ENCODE measurements at regions not wholly inside any gene's neighbourhood (a gene's known extent, or its start where the extent isn't known, plus 50 kb on each side); places are given as distances from the start of the nearest gene placed in this dataset.
A peak's percentile ranks its signal among the peaks of the same experiment; 100 is the strongest.

- no peak for DNase-seq (ENCODE audit: low read depth)
- TF ChIP-seq CTCF (conservative IDR thresholded peaks at IDR 0.05; ENCODE audit: low read depth, low read length), result no peak
- no peak overlapping the region for H3K4me3 ChIP-seq (ENCODE audit: low read depth, low read length)
Observed at GRCh38 chr15:62643572-62643971, 399.0 kb upstream of the TPM1 start.

GRCh38 chr15:62644216-62644888 is 398.2 kb upstream of the TPM1 start:
- no peak for TF ChIP-seq CTCF (conservative IDR thresholded peaks at IDR 0.05; ENCODE audit: low read depth, low read length)
- DNase-seq (ENCODE audit: low read depth), result no peak
- no peak overlapping the region for H3K4me3 ChIP-seq (ENCODE audit: low read depth, low read length)

- TF ChIP-seq CTCF (conservative IDR thresholded peaks at IDR 0.05; ENCODE audit: low read depth, low read length), result no peak
- DNase-seq (ENCODE audit: low read depth), result no peak
- no peak overlapping the region for H3K4me3 ChIP-seq (ENCODE audit: low read depth, low read length)
Observed at GRCh38 chr15:62644889-62645742, 397.4 kb upstream of the TPM1 start.

- DNase-seq (ENCODE audit: low read depth), result peak; percentile 78
- TF ChIP-seq CTCF (conservative IDR thresholded peaks at IDR 0.05; ENCODE audit: low read depth, low read length), result no peak
- H3K4me3 ChIP-seq (ENCODE audit: low read depth, low read length), result no peak overlapping the region
Observed at GRCh38 chr15:62647202-62647842, 395.2 kb upstream of the TPM1 start.

GRCh38 chr15:62647843-62648505 is 394.6 kb upstream of the TPM1 start:
- no peak for DNase-seq (ENCODE audit: low read depth)
- no peak for TF ChIP-seq CTCF (conservative IDR thresholded peaks at IDR 0.05; ENCODE audit: low read depth, low read length)
- no peak overlapping the region for H3K4me3 ChIP-seq (ENCODE audit: low read depth, low read length)

- no peak for DNase-seq (ENCODE audit: low read depth)
- peak; percentile 46 for TF ChIP-seq CTCF (conservative IDR thresholded peaks at IDR 0.05; ENCODE audit: low read depth, low read length)
- no peak overlapping the region for H3K4me3 ChIP-seq (ENCODE audit: low read depth, low read length)
Observed at GRCh38 chr15:62648954-62649353, 393.6 kb upstream of the TPM1 start.

Measured in epithelial cell of proximal tubule (primary cell).